ENCODE measurements at regions not wholly inside any gene's neighbourhood (a gene's known extent, or its start where the extent isn't known, plus 50 kb on each side); places are given as distances from the start of the nearest gene placed in this dataset.

DNA sequence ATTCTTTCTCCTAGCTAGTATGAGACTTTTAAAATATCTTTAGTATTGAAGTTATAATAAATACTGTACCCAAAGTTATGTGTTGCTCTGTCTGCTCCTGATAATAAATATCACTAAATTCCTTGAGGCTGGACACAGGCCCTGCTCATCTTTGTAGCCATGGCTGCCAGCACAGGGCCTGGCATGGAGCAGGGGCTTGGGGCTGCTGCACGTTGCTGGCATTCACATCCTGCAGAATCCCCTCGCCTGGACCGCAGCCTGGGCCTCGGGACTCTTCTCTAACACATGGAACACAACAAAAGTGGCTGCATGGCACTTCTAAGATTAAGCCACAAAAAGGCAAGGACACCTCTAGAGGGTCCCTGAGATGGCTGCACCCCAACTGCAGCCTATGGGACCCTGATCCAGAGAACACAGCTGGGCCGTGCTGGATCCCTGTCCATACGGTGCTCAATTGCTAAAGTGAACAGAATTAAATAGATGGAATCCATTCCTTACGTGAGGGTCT is 477.5 kb upstream of the MYT1L start:
- in situ Hi-C loops (cut with MboI; ENCODE audit: low sequenced_read_pairs), result no loop called here
- Histone ChIP-seq H3K9ac (ENCODE audit: low read depth, low read length) (no peak overlapping the region), H2BK15ac (ENCODE audit: low read depth, low read length) (no peak overlapping the region), H3K23ac (ENCODE audit: low read depth, low read length) (no peak overlapping the region), H3K27ac (ENCODE audit: insufficient read depth, low read length) (no peak overlapping the region), H2BK20ac (ENCODE audit: low read depth, low read length) (no peak overlapping the region), H3K18ac (ENCODE audit: low read depth, low read length) (no peak overlapping the region), H2BK5ac (ENCODE audit: low read depth, low read length, poor library complexity, severe bottlenecking) (no peak overlapping the region), H3K27me3 (ENCODE audit: control insufficient read depth, insufficient read depth, low read length) (no peaks in the 10 kb centered on the region), H2AK5ac (ENCODE audit: low read depth, low read length) (no peak overlapping the region), H2AK9ac (replicated peaks; ENCODE audit: low read depth, low read length, poor library complexity) (no peak overlapping the region), H4K20me1 (ENCODE audit: insufficient read depth, low read length) (no peaks in the 10 kb centered on the region), H3K14ac (replicated peaks; ENCODE audit: low read depth, low read length) (no peak overlapping the region), H3K9me1 (ENCODE audit: insufficient read depth, low read length) (no peaks in the 10 kb centered on the region), H4K5ac (ENCODE audit: low read depth, low read length) (no peak overlapping the region), H3K4me3 (ENCODE audit: insufficient read depth, low read depth, low read length) (no peak overlapping the region), H2BK120ac (ENCODE audit: low read depth, low read length) (no peak overlapping the region), H4K8ac (ENCODE audit: low read depth in 2 of 2, low read length in 2 of 2) (no peak overlapping the region), H4K91ac (ENCODE audit: insufficient read depth, low read depth, low read length) (no peak overlapping the region), H3K9me3 (ENCODE audit: control insufficient read depth, insufficient read depth, low read length) (peaks cover 49% of the 10 kb centered on the region), H3K79me1 (ENCODE audit: low read depth in 1 of 2, low read length in 2 of 2) (no peaks in the 10 kb centered on the region), H3K56ac (ENCODE audit: extremely low read depth, insufficient read depth, low read length) (no peak overlapping the region), H2AFZ (replicated peaks; ENCODE audit: low read length, poor library complexity) (no peak overlapping the region), H3K36me3 (ENCODE audit: control insufficient read depth, insufficient read depth, low read length) (no peaks in the 10 kb centered on the region), H3K4me1 (ENCODE audit: control insufficient read depth, insufficient read depth, low read length) (no peaks in the 10 kb centered on the region), H3K4me2 (ENCODE audit: low read depth, low read length) (no peak overlapping the region), H3K4ac (ENCODE audit: low read depth, low read length) (no peak overlapping the region)
- ChIA-PET POLR2A (ENCODE audit: unreplicated experiment) (no interaction called here), CTCF (no interaction called here)
- dilution Hi-C loops (cut with HindIII; ENCODE audit: low sequenced_read_pairs, unreplicated experiment), result no loop called here
- no TSS peak for BruUV-seq (replicated peaks)
- no peak for ATAC-seq (ENCODE audit: low read depth)
- TF ChIP-seq, protein P1, sequence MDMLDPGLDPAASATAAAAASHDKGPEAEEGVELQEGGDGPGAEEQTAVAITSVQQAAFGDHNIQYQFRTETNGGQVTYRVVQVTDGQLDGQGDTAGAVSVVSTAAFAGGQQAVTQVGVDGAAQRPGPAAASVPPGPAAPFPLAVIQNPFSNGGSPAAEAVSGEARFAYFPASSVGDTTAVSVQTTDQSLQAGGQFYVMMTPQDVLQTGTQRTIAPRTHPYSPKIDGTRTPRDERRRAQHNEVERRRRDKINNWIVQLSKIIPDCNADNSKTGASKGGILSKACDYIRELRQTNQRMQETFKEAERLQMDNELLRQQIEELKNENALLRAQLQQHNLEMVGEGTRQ (IDR thresholded peaks at IDR 0.05; ENCODE audit: low read depth, low read length), result no peak
- no peak for TF ChIP-seq CHD1 (IDR thresholded peaks at IDR 0.05; ENCODE audit: low read depth, low read length)
- no peak for TF ChIP-seq RFX5 (IDR thresholded peaks at IDR 0.05; ENCODE audit: low read depth, low read length)
- TF ChIP-seq RCOR1 (IDR thresholded peaks at IDR 0.05; ENCODE audit: insufficient replicate concordance, low read length), result no peak
- TF ChIP-seq MXI1 (IDR thresholded peaks at IDR 0.05; ENCODE audit: borderline replicate concordance, low read depth, low read length), result no peak
- TF ChIP-seq, protein P2, sequence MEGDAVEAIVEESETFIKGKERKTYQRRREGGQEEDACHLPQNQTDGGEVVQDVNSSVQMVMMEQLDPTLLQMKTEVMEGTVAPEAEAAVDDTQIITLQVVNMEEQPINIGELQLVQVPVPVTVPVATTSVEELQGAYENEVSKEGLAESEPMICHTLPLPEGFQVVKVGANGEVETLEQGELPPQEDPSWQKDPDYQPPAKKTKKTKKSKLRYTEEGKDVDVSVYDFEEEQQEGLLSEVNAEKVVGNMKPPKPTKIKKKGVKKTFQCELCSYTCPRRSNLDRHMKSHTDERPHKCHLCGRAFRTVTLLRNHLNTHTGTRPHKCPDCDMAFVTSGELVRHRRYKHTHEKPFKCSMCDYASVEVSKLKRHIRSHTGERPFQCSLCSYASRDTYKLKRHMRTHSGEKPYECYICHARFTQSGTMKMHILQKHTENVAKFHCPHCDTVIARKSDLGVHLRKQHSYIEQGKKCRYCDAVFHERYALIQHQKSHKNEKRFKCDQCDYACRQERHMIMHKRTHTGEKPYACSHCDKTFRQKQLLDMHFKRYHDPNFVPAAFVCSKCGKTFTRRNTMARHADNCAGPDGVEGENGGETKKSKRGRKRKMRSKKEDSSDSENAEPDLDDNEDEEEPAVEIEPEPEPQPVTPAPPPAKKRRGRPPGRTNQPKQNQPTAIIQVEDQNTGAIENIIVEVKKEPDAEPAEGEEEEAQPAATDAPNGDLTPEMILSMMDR (conservative IDR thresholded peaks at IDR 0.05; ENCODE audit: low read depth, low read length), result no peak
- no peak for TF ChIP-seq MAZ (IDR thresholded peaks at IDR 0.05; ENCODE audit: borderline replicate concordance, low read depth, low read length)
- TF ChIP-seq SMC3 (IDR thresholded peaks at IDR 0.05; ENCODE audit: low read depth, low read length), result no peak
- TF ChIP-seq RAD21 (IDR thresholded peaks at IDR 0.05; ENCODE audit: low read length), result no peak
- TF ChIP-seq NFE2L2 (IDR thresholded peaks at IDR 0.05; ENCODE audit: low read depth, low read length), result no peak
- DNase-seq, result no peak
- WGBS, 2 experiments (ENCODE audit: extremely low coverage in 2 of 2, insufficient read length in 1 of 2), result 43% methylated on average over 4 of the region's 7 CpGs; no CpG with 5 or more reads in 1 of the 2 experiments
- intact Hi-C loops (cut with micrococcal nuclease), result no loop called here
